22Rv1 (cell line): ENCODE measurements at regions not wholly inside any gene's neighbourhood (a gene's known extent, or its start where the extent isn't known, plus 50 kb on each side); places are given as distances from the start of the nearest gene placed in this dataset.

Experiments
- CTCF ChIP-seq: fragments of 450-650 bp; IDR thresholded peaks from 2 replicates; pipeline ENCODE4 v1.5.1; 2017; ENCODE audit warnings: mild to moderate bottlenecking
- ZFX ChIP-seq: fragments of 450-650 bp; IDR thresholded peaks from 2 replicates; pipeline ENCODE4 v1.6.1; 2017; ENCODE audit warnings: antibody characterized with exemption, borderline replicate concordance

- no peak for TF ChIP-seq CTCF
- TF ChIP-seq ZFX: no peak
Measured at GRCh38 chr7:89232-90019, 102.9 kb upstream of the FAM20C start.
